ENCODE measurements at regions not wholly inside any gene's neighbourhood (a gene's known extent, or its start where the extent isn't known, plus 50 kb on each side); places are given as distances from the start of the nearest gene placed in this dataset.

DNA sequence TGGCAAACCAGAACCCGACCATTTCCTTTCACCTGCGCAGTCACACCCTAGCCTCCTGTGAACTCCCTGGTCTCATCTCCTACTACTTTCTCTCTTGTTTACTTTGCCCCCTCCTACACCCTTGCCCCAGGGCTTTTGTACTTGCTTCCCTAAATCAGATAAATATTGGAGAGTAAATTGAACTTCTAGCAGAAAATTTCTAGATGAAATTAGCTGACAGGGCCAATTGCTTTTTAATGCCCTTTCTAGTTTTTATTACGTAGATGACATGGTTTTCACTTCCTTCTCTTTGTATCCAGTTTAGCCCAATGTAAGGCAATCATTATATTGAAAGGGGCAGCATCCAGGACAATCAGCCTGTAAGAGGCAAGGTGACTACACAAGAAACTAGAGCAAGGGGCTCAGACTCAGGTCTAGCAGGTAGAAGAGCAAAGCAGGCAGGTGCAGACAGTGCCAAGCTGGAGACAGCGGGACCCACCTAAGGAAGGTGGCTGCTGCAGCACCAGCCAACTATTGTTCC is 56.2 kb upstream of the TOPAZ1 start:
- H3K4me3 ChIP-seq (ENCODE audit: low read depth in 2 of 2, low read length in 1 of 2) = no peak overlapping the region
- H3K4me2 ChIP-seq = no peak overlapping the region
- H3K79me2 ChIP-seq (ENCODE audit: insufficient read depth) = no peaks in the 10 kb centered on the region
- 25% methylated on average over 4 of the region's 4 CpGs for WGBS (ENCODE audit: low lambda C conversion rate)
- peaks cover 0 to 5% of the 10 kb centered on the region in 2 experiments; a peak in 1 of 4 replicates for H3K4me1 ChIP-seq (ENCODE audit: control insufficient read depth in 1 of 2, insufficient read depth in 2 of 2, low read depth in 1 of 2, low read length in 1 of 2)
- no peaks in the 10 kb centered on the region for H3K9me3 ChIP-seq
- no peak overlapping the region for H2AFZ ChIP-seq (ENCODE audit: low read depth)
- no peaks in the 10 kb centered on the region for H3F3A ChIP-seq (replicated peaks; ENCODE audit: insufficient read depth)
- POLR2A ChIA-PET = no interaction called here
- H3K27ac ChIP-seq (ENCODE audit: low read depth in 2 of 2, low read length in 1 of 2) = no peak overlapping the region
- no peak for TF ChIP-seq EP300 (IDR thresholded peaks at IDR 0.05; ENCODE audit: borderline replicate concordance in 1 of 2, low read depth in 1 of 2, low read length in 1 of 2)
- no peak for TF ChIP-seq FOXJ3 (CRISPR knock-in tag; IDR thresholded peaks at IDR 0.05)
- no peak for TF ChIP-seq SIN3A (IDR thresholded peaks at IDR 0.05; ENCODE audit: borderline replicate concordance, low read depth, low read length)
- no peak for TF ChIP-seq RXRA (IDR thresholded peaks at IDR 0.05; ENCODE audit: borderline replicate concordance, low read depth)
- TF ChIP-seq, protein P1, sequence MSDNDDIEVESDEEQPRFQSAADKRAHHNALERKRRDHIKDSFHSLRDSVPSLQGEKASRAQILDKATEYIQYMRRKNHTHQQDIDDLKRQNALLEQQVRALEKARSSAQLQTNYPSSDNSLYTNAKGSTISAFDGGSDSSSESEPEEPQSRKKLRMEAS (IDR thresholded peaks at IDR 0.05; ENCODE audit: low read depth) = no peak
- TF ChIP-seq EZH2phosphoT487 (IDR thresholded peaks at IDR 0.05; ENCODE audit: borderline replicate concordance, low read depth) = no peak
- no peaks in the 10 kb centered on the region for H3K36me3 ChIP-seq (replicated peaks in 1 of 2; ENCODE audit: control insufficient read depth in 1 of 2, insufficient read depth in 2 of 2, low read length in 1 of 2)
- no peaks in the 10 kb centered on the region; the same call in 1 of the 2 replicates for H3K27me3 ChIP-seq (ENCODE audit: insufficient read depth)
- CTCF ChIA-PET = interaction anchor here (1.3 to 1.4 kb wide), 3 partner anchors 9 to 14 kb away, joined by 3 to 4 read pairs (median 4); no protein-coding TSS in a partner anchor
- H4K20me1 ChIP-seq (ENCODE audit: insufficient read depth) = no peaks in the 10 kb centered on the region
- no peak for DNase-seq
- H3K9ac ChIP-seq = no peak overlapping the region
- no peaks in the 10 kb centered on the region for H3K9me2 ChIP-seq

DNA sequence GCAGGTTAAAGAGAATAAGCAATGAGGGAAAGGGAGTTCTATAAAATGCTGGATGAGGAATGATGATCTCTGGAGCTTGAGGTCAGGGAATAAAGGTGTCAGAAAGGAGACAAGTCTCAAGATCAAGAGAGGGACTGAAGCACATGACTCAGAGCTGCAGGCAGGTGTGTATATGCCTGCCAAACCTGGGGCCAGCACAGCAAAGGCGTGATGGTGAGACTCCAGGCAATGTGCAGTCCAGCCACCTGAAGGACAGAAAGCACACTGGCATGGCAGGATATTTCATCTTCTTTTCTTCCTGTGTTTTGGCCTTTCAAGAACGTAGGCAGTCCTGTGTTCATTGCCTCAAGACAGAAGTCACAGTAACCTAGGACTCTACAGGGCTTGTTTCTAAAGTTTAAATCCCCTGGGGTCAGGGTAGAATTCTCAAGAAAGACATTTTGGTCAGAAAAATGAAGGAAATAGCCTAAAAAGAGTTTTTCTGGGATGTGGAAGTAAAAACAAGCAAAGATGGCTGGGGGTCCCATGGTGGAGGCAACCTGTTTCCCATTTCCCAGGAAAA is 55.5 kb upstream of the TOPAZ1 start:
- H3K79me2 ChIP-seq (ENCODE audit: insufficient read depth) = no peaks in the 10 kb centered on the region
- H3K36me3 ChIP-seq (replicated peaks in 1 of 2; ENCODE audit: control insufficient read depth in 1 of 2, insufficient read depth in 2 of 2, low read length in 1 of 2) = no peaks in the 10 kb centered on the region
- H2AFZ ChIP-seq (ENCODE audit: low read depth) = no peak overlapping the region
- H3K4me1 ChIP-seq (ENCODE audit: control insufficient read depth in 1 of 2, insufficient read depth in 2 of 2, low read depth in 1 of 2, low read length in 1 of 2) = peaks cover 0 to 5% of the 10 kb centered on the region in 2 experiments; a peak in 1 of 4 replicates
- no peaks in the 10 kb centered on the region for H3F3A ChIP-seq (replicated peaks; ENCODE audit: insufficient read depth)
- DNase-seq = no peak
- no peaks in the 10 kb centered on the region for H3K9me2 ChIP-seq
- H4K20me1 ChIP-seq (ENCODE audit: insufficient read depth) = no peaks in the 10 kb centered on the region
- no peaks in the 10 kb centered on the region for H3K9me3 ChIP-seq
- no peak overlapping the region for H3K9ac ChIP-seq
- H3K27me3 ChIP-seq (ENCODE audit: insufficient read depth) = no peaks in the 10 kb centered on the region; the same call in 1 of the 2 replicates
- H3K4me2 ChIP-seq = no peak overlapping the region
- POLR2A ChIA-PET = no interaction called here
- TF ChIP-seq TCF12 (IDR thresholded peaks at IDR 0.05) (no peak), USF2 (IDR thresholded peaks at IDR 0.05; ENCODE audit: borderline replicate concordance, low read depth, low read length) (no peak), CHD2 (IDR thresholded peaks at IDR 0.05; ENCODE audit: low read length, partially characterized antibody) (no peak), RCOR1 (IDR thresholded peaks at IDR 0.05; ENCODE audit: low read length) (no peak), ZBTB33 (IDR thresholded peaks at IDR 0.05; ENCODE audit: borderline replicate concordance, low read depth) (no peak), RAD21 (IDR thresholded peaks at IDR 0.05; ENCODE audit: low read length) (no peak), SIN3A (IDR thresholded peaks at IDR 0.05; ENCODE audit: borderline replicate concordance, low read depth, low read length) (no peak)
- TF ChIP-seq, protein P1 (IDR thresholded peaks at IDR 0.05; ENCODE audit: low read depth) = no peak
- H3K27ac ChIP-seq (ENCODE audit: low read depth in 2 of 2, low read length in 1 of 2) = no peak overlapping the region
- CTCF ChIA-PET = interaction anchor here (1.2 to 2.2 kb wide), 2 partner anchors 13 to 1224 kb away, joined by 6 read pairs; no protein-coding TSS in a partner anchor
- WGBS (ENCODE audit: low lambda C conversion rate) = 34% methylated on average over 2 of the region's 2 CpGs
- H3K4me3 ChIP-seq (ENCODE audit: low read depth in 2 of 2, low read length in 1 of 2) = no peak overlapping the region
